ENCODE measurements at regions not wholly inside any gene's neighbourhood (a gene's known extent, or its start where the extent isn't known, plus 50 kb on each side); places are given as distances from the start of the nearest gene placed in this dataset.
A peak's percentile ranks its signal among the peaks of the same experiment; 100 is the strongest.

DNA sequence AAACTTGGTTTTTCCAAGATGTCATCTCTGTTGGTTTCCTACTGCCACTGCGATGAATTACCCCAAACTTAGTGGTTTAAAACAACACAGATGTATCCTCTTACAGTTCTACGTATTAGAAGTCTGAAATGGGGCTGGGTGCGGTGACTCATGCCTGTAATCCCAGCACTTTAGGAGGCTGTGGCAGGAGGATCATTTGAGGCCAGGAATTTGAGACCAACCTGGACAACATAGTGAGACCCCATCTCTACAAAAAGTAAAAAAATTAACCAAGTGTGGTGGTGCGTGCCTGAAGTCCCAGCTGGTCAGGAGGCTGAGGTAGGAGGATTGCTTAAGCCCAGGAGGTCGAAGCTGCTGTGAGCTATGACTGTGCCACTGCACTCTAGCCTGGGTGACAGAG, 57.2 kb upstream of the GRHL3 start:
- no peak overlapping the region for H3K27ac ChIP-seq
- no peaks in the 10 kb centered on the region for H3K4me1 ChIP-seq
- no peaks in the 10 kb centered on the region for H3K27me3 ChIP-seq
- intact Hi-C loops (cut with DNase I): no loop called here
- no peak overlapping the region for H3K4me3 ChIP-seq
- no peak for ATAC-seq
- TF ChIP-seq POLR2A (IDR thresholded peaks at IDR 0.05): no peak
- TF ChIP-seq, protein P1, sequence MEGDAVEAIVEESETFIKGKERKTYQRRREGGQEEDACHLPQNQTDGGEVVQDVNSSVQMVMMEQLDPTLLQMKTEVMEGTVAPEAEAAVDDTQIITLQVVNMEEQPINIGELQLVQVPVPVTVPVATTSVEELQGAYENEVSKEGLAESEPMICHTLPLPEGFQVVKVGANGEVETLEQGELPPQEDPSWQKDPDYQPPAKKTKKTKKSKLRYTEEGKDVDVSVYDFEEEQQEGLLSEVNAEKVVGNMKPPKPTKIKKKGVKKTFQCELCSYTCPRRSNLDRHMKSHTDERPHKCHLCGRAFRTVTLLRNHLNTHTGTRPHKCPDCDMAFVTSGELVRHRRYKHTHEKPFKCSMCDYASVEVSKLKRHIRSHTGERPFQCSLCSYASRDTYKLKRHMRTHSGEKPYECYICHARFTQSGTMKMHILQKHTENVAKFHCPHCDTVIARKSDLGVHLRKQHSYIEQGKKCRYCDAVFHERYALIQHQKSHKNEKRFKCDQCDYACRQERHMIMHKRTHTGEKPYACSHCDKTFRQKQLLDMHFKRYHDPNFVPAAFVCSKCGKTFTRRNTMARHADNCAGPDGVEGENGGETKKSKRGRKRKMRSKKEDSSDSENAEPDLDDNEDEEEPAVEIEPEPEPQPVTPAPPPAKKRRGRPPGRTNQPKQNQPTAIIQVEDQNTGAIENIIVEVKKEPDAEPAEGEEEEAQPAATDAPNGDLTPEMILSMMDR (IDR thresholded peaks at IDR 0.05): no peak
- DNase-seq: no peak
- no peaks in the 10 kb centered on the region for H3K9me3 ChIP-seq
- 76% methylated on average over 5 of the region's 5 CpGs for WGBS, 2 donors
- no peaks in the 10 kb centered on the region for H3K36me3 ChIP-seq (replicated peaks in 1 of 2; ENCODE audit: insufficient read depth in 1 of 2, low read depth in 2 of 2)

DNA sequence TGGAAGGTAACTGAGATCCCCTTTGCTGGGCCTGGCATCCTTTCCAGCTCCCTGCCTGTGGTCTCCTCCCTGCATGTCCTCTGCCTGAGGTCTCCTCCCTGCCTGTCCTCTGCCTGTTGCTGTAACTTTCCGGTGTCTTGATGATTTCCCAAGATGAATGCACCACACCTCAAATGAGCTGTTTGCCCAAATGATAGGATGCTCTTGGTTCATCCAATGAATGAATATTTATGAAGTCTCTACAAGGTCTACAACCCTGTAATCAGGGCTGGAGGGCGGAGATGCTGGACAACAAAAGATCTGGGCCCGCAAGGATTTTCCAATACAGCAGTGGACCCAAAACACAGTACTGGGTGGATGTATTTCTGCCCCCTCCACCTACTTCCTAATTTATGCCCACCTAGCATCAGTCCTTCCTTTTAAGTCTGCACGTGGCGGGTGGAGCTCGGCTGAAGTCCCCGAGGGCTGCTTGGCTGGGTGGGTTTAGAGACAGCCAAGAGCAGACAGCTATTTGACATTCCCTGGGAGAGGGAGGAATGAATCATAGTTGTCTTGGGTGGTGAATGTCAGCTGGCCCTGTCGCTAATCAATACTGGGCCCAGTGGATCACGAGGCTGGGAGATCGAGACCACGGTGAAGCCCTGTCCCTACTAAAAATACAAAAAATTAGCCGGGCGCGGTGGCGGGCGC, 60.3 kb upstream of the GRHL3 start:
- H3K9me3 ChIP-seq: no peaks in the 10 kb centered on the region
- DNase-seq: no peak
- no peak for ATAC-seq
- H3K36me3 ChIP-seq (replicated peaks in 1 of 2; ENCODE audit: insufficient read depth in 1 of 2, low read depth in 2 of 2): no peaks in the 10 kb centered on the region
- no peaks in the 10 kb centered on the region for H3K4me1 ChIP-seq
- TF ChIP-seq POLR2A (IDR thresholded peaks at IDR 0.05): no peak
- TF ChIP-seq, protein P1 (IDR thresholded peaks at IDR 0.05): no peak
- 93 to 95% methylated on average over 16 of the region's 16 CpGs for WGBS, 2 donors
- no peak overlapping the region for H3K27ac ChIP-seq
- no peaks in the 10 kb centered on the region for H3K27me3 ChIP-seq
- intact Hi-C loops (cut with DNase I): no loop called here
- H3K4me3 ChIP-seq: no peak overlapping the region

DNA sequence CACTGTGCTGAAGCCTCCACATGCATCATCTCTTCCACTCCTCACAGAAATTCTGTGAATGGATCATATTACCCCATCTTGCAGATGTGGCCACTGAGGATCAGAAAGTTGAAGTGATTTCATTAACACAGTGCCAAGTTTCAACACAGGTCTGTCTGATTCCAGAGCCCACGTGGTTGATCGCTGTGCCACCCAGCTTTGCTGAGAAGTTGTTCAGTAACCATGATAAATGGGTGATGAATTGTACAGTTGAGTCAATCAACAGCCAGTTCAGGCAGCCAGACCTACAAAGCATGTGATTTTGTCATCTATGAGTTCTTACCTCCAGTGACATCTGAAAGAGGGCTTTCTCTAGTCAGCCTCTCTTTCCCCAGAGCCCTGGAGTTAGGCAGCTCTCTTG, 61.8 kb upstream of the GRHL3 start:
- H3K36me3 ChIP-seq (replicated peaks in 1 of 2; ENCODE audit: insufficient read depth in 1 of 2, low read depth in 2 of 2): no peaks in the 10 kb centered on the region
- no peaks in the 10 kb centered on the region for H3K9me3 ChIP-seq
- no peaks in the 10 kb centered on the region for H3K27me3 ChIP-seq
- no peak overlapping the region for H3K4me3 ChIP-seq
- 9 to 24% methylated on average over 2 of the region's 2 CpGs for WGBS, 2 donors
- no peaks in the 10 kb centered on the region for H3K4me1 ChIP-seq
- ATAC-seq: peak; percentile 67
- intact Hi-C loops (cut with DNase I): no loop called here
- no peak for TF ChIP-seq POLR2A (IDR thresholded peaks at IDR 0.05)
- TF ChIP-seq, protein P1 (IDR thresholded peaks at IDR 0.05): no peak
- DNase-seq: peak in 2 of 4 donors; percentile 11 to 19
- peak overlapping the region in 1 of 4 donors; percentile 44 for H3K27ac ChIP-seq

DNA sequence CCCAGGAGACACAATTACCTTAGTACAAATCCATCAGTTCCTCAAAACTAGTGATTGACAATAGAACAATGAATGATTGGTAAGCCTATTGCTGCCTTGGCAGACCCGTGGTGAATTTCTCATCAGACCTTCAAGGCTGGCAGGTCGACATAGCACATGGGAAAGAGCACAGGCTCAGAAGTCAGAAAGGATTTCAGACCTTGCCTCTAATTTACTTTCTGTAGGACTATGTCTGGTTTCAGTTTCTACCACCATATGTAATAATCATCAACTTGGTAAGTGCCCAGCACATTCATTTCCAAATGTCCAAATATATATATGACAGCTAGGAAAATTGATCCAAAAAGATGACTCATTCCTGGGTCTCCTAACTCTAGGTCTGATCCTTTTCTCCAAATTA, 62.5 kb upstream of the GRHL3 start:
- DNase-seq (no peak), ATAC-seq (no peak)
- WGBS, 2 donors: 33 to 47% methylated on average over 2 of the region's 2 CpGs
- no peak overlapping the region for H3K27ac ChIP-seq
- no peak for TF ChIP-seq POLR2A (IDR thresholded peaks at IDR 0.05)
- TF ChIP-seq, protein P1 (IDR thresholded peaks at IDR 0.05): no peak
- no peak overlapping the region for H3K4me3 ChIP-seq
- H3K9me3 ChIP-seq: no peaks in the 10 kb centered on the region
- intact Hi-C loops (cut with DNase I): no loop called here
- no peaks in the 10 kb centered on the region for H3K4me1 ChIP-seq
- no peaks in the 10 kb centered on the region for H3K36me3 ChIP-seq (replicated peaks in 1 of 2; ENCODE audit: insufficient read depth in 1 of 2, low read depth in 2 of 2)
- no peaks in the 10 kb centered on the region for H3K27me3 ChIP-seq

DNA sequence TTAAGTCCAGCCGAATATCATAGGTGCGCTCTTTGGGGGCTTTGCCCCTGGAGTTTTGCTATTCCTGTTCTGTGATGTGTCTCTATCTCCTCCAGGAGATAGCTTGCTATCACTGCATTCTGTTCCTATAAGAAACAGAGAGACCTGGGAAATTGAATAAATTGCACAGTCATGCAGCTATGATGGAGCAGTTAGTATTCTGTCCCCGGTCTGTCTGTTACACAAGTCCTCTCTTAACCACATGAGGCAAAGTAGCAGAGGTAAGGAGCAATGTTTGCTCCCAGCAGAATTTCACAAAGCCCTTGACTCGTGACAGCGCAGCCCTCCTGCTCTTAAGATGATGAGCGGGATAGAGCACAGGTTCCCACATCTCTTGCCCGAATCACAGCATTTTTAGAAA, 63.9 kb upstream of the GRHL3 start:
- no peak for TF ChIP-seq POLR2A (IDR thresholded peaks at IDR 0.05)
- TF ChIP-seq, protein P1 (IDR thresholded peaks at IDR 0.05): no peak
- Histone ChIP-seq H3K4me3 (no peak overlapping the region), H3K36me3 (replicated peaks in 1 of 2; ENCODE audit: insufficient read depth in 1 of 2, low read depth in 2 of 2) (no peaks in the 10 kb centered on the region), H3K27me3 (no peaks in the 10 kb centered on the region), H3K9me3 (no peaks in the 10 kb centered on the region), H3K27ac (no peak overlapping the region), H3K4me1 (no peaks in the 10 kb centered on the region)
- intact Hi-C loops (cut with DNase I): no loop called here
- no peak for ATAC-seq
- 82 to 85% methylated on average over 5 to 7 of the region's 7 CpGs for WGBS, 2 donors
- no peak for DNase-seq

Data from body of pancreas (tissue), 4 donors.